GM12874 (cell line): ENCODE measurements at regions not wholly inside any gene's neighbourhood (a gene's known extent, or its start where the extent isn't known, plus 50 kb on each side); places are given as distances from the start of the nearest gene placed in this dataset.

Experiments
- CTCF ChIP-seq: IDR thresholded peaks from 2 replicates; pipeline ENCODE4 v1.5.1; 2011; ENCODE audit warnings: low read depth, mild to moderate bottlenecking, control low read depth, low read length, moderate library complexity; ENCODE audit not compliant: insufficient read depth

- no peak for TF ChIP-seq CTCF
These were observed 112.5 kb upstream of the FLRT2 start for GRCh38 chr14:85417396-85417795.

GRCh38 chr14:85418721-85419120 is 111.2 kb upstream of the FLRT2 start:
- TF ChIP-seq CTCF: no peak

GRCh38 chr14:85420278-85420677 is 109.7 kb upstream of the FLRT2 start:
- no peak for TF ChIP-seq CTCF

GRCh38 chr14:85420707-85421106 is 109.2 kb upstream of the FLRT2 start:
- no peak for TF ChIP-seq CTCF

GRCh38 chr14:85421186-85421877 is 108.6 kb upstream of the FLRT2 start:
- TF ChIP-seq CTCF: no peak

- TF ChIP-seq CTCF: no peak
These were observed 106.1 kb upstream of the FLRT2 start for GRCh38 chr14:85423889-85424288.

- TF ChIP-seq CTCF: no peak
These were observed 104.4 kb upstream of the FLRT2 start for GRCh38 chr14:85425507-85425906.
